NCI-H226 (cell line): ENCODE measurements at regions not wholly inside any gene's neighbourhood (a gene's known extent, or its start where the extent isn't known, plus 50 kb on each side); places are given as distances from the start of the nearest gene placed in this dataset.
"Not testable (repeated sequence)": the region's sequence is repeated elsewhere in the genome, so short reads cannot be mapped to it uniquely, and the experiment has no call there.

Experiments
- DNase-seq: peaks from one replicate; pipeline ENCODE4 v3.0.0-alpha.2; 2015

DNA sequence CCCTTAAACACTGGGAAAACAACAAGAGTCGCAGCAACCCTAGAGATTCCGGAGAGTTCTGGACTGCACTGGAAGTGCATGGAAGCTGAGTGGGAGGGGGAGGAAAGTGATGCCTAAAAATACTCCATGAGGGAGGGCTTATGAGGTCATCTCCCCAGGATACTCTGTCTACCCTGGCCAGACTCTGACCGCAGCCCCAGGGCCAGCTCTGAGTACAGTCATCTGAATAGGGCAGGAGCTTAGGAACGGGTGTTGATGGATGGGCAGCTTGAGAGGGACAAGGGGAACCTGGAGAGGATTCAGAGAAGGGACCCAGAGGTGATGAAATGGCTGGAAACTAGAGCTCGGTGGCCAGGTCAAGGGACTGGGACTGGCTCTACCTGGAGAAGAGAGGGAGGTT is 79.3 kb upstream of the IGFBP5 start:
- DNase-seq, result peak; percentile 3

DNA sequence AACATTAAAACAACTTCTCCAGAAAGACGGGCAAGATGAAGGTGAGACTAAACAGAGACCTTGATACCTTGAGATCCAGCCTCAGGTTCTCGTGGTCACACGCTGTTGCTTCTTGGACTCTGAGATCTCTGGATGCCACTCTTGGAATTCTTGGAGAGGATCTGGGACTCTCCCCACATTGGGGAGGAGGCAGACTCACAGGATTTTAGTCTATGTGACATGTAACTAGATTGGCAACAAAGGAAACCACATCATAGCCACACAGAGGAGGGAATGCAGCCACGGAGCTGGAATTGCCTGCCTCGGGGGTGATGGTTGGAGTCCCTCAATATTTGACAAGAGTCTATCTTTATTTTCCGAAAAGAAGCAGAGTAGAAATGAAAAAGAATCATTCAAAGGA is 78.8 kb upstream of the IGFBP5 start:
- DNase-seq, result no peak

DNA sequence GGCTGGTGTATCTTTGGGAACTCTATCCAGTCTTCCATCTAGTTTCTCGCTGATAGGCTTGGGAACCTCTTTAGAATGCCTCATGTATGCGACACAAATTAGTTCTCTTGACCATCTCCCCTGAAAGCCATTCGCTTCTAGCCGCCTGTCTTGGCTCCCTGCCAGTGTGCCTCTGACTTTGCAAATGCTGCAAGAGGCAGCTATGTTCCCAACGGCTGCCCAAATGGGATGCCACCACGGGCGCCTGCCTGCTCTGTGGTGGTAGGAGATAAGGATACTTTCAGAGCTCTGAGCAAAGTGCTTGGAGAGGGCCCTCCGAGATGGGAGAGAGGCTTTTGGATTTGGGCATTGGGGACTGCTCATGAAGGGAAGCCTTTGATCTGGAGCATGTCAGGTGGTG is 77.7 kb upstream of the IGFBP5 start:
- no peak for DNase-seq

DNA sequence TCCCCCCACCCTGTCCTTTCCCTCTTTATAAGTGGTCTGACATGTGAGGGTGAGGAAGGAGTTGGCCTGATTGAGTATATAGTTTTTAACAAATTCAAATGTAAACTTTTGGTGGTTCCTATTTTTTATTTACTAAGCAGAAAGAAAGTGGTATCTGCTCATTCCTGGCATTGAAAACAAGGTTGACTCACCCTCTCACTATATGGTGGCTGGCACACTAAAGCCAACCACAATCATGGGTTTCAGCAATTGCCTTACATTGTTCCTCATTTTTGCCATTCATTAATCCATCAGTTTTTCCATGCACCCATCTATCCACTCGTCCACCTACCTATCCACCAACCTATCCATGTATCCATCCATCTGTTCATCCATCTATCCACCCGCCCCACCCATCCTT is 75.4 kb upstream of the IGFBP5 start:
- no peak for DNase-seq

DNA sequence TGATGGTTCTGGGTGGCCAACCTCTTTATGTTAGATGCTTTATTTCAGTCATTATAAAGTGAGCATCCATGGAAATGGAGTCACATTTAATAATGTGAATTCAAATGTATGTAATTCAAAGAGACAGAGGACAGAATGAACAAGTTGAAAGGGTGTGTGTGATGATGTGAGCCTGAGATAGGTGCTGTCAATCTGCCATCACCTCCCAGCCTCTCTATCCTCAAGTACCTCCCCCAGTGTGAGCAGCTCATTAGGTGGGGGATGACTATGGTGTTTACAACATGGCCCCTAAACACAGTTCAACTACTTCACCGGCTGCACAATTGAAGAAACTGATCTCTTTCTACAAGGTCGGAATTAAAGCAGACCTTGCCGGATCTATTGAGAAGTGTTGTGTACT is 74.7 kb upstream of the IGFBP5 start:
- DNase-seq, result no peak

DNA sequence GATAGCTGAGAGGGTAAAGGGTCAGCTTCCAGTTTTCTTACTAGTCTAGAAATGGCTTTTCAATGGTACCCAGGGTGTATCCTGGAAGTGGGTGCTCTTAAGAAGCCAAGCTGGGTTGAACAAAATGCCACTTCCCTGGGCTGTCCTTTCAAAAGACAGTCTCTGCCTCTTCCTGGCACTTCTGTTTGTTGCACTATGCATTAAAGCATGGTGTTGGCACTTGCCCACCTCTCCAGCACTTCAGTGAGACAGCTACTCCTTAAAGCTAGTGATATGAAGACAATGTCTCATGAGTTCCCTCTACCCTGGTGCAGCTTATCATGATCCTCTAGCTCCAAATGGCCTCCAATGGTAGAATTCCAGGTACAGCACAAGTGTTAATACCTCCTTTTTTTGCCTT is 74.3 kb upstream of the IGFBP5 start:
- DNase-seq, result no peak

DNA sequence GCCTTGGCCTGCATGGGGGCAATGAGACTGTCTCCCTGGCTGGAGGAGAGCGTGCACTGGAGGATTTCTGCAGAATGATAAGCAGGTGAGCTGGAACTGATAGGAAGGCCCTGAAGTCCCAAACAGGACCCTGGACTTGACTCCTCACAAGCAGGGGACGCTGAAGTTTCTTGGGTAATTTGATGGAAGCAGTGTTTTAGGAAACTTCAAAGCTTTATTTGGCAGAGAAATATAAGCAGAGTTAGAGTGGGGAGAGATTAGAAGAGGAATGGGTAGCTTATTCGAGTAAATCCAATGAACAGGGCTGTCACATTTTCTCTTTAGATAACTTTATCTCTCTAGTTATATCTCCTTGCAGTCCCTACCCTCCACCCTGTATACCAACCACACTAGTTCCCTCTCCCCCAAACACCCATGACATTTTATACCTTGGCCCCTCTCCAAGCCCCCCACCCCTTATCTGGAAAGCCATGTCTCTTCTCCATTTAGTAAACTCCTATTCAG is 73.6 kb upstream of the IGFBP5 start:
- DNase-seq, result no peak

DNA sequence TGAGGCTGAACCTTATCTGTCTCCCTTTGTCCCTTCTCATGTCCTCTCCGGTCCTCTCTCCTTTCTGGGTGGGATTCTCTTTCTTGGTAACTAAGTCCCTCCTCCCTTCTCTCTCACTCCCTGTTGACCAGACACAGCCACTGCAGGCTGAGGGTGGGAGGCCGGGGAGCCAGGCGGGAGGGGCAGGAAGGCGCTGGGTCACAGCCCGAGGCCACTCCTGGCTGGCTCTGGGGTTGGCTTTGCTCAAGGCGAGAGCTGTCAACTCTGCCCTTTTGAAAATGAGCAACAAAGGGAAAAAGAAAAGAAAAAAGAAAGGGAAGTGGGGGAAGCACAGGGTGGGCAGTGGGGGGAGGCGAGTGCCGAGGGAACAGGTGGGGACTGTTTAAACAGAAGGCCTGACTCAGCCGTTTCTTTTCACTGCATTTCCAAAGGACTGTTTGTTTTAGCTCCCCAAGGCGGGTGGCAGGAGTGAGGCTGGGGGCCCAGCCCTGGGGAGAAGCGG is 70.5 kb upstream of the IGFBP5 start:
- DNase-seq, result no peak

DNA sequence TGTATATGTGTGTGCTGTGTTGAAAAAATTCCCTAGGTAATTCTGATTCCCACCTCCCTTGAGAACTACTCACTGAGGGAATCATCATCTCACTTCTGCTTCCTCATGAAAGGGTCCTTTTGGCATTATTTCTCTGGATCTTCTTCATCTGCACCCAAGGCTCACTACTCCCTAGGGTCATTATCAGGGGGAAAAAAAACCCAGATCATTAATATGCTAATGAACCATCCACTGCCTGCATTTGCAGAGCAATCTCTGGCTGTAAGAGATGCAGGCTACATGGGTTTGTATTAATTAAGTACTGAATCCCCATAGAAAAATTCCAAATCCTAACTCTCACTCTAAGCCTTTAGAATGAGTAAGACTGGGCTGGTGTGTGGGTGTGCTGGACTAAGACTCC is 68.0 kb upstream of the IGFBP5 start:
- DNase-seq, result no peak

DNA sequence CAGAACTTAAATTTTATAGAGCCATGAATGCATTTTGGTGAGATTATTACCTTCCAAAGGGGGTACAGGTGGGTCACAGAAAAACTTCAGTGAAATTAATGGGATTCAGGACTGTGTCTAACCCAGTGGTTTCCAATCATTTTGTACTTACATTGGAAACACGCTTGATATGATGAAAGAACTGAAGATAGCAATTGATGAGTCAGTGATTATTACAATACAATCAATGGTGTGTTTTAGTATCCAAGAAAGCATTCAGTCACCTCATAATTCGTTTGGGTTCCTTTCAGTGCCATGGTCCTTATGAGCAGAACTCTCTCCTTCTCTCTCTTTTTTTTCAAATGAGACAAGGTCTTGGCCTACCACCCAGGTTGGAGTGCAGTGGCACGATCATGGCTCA is 66.5 kb upstream of the IGFBP5 start:
- DNase-seq, result no peak

DNA sequence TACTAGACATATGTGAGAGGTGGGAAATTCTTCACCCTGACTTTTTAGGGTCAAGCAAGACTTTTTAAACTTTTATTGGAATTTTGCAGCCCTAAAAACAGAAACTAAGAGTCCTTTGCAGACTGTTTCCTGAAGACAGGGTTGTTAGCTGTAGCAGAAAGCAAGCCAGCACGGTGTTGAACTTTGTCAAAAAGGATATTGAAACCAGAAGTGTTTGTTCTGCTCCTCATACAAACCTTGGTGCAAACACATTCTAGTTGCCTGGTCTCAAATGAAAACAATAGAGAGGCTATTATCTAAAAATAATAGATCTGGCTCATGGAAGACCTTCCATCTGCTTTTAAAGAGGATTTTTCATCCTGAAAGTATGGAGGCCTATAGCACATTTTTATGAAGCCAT is 65.8 kb upstream of the IGFBP5 start:
- DNase-seq, result no peak

DNA sequence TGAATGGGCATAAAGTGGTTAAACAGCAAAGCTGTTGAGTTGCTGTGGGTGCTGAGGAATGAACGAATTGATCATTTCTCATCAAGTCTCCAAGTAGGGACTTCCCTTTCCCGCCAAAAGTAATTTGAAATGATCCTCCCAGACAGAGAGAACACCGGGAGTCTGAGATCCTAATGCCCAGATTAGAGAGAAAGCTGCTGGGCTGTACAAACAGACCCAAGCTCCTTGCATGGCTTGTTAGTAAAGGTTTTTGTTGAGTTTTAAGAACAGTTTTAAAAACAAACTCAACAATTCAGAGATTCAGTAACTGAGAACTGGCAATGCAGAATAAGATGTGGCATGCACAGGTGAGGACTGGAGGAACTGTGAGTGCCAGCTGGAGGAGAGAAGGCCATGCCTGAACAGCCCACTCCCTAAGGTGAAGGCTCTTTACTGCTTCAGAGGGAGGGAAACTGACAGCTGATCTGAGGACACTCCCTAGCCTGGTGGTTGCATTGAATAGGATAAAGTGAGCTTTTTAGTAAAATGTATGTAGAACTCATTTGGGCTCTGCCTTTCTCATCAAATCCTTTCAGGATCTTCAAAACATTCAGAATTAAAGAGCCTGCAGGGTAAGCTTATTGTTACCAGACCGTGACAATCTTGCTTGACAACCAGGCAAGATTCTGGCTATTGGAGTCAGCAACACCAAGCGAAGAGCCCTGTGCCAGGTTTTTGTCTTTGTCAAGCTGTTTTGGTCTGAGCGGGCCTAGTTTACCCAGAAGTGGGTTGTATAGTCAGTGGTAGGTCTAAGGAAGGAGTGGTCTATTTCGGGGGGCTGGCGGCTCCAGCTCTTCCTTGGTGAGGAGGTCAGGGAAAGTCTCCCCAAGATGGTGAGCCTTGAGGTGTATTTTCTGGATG is 63.2 kb upstream of the IGFBP5 start:
- DNase-seq, result no peak

DNA sequence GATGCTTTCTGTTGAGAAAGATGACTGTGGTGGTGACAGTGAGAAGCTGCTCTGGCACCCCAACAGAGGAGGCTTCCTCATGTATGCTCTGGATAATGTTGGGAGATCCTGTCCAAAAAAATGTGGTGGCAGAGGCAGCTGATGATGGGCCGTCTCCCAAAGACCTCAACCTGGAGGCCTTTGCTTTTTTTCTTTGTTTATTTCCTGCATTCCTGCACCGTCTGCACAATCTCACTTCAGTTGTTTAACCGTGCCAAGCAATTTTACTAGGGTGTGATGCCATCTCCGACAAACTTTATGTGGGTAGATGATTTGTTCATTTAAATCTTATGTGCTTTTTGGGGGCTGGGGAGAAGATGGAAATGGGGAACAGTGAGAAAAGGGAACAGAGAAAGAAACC is 62.2 kb upstream of the IGFBP5 start:
- DNase-seq, result no peak

DNA sequence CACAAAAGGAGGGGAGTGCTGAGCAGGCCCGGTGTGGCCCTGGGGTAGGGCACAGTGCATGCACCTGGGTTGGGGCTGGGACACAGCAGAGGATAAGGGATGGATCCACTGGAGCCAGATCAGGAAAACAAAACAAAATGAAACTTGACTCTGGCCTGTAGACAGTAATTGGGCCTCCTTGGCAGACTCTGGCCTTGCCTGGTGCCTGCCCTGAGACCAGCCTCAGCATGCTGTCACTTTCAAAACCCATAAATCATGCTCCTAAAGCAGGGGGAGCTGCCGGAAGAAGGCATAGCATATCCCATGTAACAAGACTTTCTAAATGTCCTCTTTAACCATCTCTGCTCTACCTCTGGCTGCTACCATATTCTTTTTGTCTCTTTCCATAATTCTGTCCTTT is 61.1 kb upstream of the IGFBP5 start:
- no peak for DNase-seq

DNA sequence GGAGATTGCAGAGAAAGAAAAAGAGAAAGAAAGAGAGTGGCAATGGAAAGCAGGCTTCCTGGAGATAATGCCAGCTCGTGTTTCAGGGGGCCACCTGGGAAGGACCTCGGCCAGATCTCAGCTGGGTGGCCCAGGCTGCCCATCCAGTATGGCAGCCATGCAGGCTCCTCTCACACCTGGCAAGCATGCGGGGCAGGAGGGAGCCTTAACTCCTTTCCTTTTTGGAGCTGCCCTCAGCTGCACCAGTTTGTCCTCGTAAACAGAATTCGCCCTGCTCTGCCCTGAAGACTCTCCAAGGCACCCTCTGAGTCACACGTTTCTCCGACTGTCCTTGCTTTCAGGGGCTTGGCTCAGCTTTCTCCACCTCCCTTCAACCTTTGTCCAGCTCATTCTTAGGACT is 59.5 kb upstream of the IGFBP5 start:
- DNase-seq, result no peak

DNA sequence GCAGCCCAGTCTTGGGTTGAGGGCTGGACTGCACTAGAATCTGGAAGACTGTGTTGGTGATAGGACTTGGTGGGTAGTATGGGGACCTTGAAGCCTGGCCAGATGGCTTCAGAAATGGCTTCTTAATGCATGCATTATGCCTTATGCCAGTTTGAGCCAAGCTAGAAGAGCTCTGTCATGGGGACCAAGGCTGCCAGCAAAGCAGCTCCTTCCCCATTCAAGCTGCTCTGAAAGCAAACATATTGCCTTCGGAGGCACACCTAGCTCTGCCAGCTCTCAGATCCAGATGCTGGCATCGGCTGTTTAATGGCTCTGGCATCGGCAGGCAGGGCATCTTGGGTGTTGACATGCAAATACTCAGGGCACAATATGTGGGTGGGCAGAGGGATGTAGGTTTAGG is 59.0 kb upstream of the IGFBP5 start:
- no peak for DNase-seq

DNA sequence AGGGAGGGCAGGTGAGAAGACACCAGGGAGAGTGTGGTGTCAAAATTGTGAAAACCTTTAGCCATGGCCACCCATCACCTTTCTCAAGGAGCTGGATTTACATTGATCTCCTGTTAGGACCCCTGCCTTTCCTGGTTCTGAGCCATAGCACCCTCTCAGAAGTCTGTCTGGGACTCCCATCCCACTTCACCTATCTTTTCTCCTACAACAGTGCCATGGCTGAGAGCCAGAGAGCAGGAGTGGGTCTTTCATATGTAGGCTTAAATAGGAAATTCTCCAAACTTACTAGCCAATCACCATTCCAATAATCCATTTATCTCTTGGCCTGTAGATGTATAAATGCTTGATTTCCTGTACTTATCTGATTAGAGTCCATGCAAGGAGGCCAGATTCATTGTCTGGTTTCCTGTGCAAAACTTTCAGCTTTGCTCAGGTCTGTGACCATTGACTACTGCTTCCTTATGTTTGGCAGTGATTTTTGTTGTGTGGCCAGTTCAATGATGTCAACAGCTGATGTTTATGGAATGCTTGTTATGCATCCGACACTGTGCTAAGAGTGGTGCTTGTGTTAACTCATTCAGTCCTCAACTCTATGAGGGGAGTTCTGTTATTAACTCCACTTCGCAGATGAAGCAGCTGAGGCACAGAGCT is 57.6 kb upstream of the IGFBP5 start:
- no peak for DNase-seq

DNA sequence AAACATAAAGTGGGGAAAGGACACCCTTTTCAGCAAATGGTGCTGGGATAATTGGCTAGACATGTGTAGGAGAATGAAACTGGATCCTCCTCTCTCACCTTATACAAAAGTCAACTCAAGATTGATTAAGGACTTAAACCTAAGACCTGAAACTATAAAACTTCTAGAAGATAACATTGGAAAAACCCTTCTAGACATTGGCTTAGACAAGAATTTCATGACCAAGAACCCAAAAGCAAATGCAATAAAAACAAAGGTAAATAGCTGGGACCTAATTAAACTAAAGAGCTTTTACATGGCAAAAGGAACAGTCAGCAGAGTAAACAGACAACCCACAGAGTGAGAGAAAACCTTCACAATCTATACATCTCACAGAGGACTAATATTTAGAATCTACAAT is 55.4 kb upstream of the IGFBP5 start:
- not testable (repeated sequence) for DNase-seq

DNA sequence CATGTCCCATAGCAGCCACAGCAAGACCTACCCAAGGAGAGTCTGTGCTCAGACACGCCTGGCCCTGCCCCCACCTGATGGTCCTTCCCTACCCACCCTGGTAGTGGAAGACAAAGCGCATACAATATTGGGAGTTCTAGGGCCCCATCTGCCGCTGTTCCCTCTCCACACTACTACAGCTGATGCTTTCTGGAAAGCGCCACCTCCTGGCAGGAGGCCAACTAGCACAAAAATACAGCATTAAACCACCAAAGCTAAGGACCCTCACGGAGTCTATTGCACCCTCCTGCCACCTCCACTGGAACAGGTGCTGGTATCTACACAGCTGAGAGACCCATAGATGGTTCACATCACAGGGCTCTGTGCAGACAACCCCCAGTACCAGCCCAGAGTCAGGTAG is 50.9 kb upstream of the IGFBP5 start:
- not testable (repeated sequence) for DNase-seq

DNA sequence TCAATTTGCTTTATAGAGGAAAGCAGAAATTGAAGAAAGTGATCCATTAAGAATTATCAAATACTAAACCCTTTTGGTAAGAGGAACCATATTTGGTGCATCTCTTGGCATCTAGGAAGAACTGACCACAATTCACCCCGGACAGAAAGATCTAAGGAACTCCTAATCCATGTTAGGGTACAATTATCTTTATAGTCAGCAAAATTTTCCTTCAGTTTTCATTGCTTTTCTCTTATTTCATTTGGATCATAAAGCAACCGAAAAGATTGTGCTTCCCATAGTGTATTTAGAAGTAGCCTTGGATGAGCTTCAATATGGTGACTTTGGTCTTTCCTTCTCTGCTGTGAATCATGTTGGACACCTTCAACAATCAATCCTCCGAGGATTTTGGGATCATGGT is 50.1 kb upstream of the IGFBP5 start:
- DNase-seq, result no peak
